Hepatic stellate cell (primary cell): ENCODE measurements at regions not wholly inside any gene's neighbourhood (a gene's known extent, or its start where the extent isn't known, plus 50 kb on each side); places are given as distances from the start of the nearest gene placed in this dataset.

Source experiments
- DNase-seq: peaks from one replicate; pipeline ENCODE4 v3.0.0; 2011; ENCODE audit warnings: low spot score

GRCh38 chr18:45437366-45437765 is 177.9 kb upstream of the SLC14A2 start:
- DNase-seq, result no peak

GRCh38 chr18:45439851-45440645 is 175.2 kb upstream of the SLC14A2 start:
- no peak for DNase-seq

GRCh38 chr18:45441110-45441847 is 174.0 kb upstream of the SLC14A2 start:
- no peak for DNase-seq

GRCh38 chr18:45444040-45444439 is 171.2 kb upstream of the SLC14A2 start:
- DNase-seq, result no peak

GRCh38 chr18:45447355-45448265 is 167.7 kb upstream of the SLC14A2 start:
- no peak for DNase-seq

GRCh38 chr18:45448871-45449270 is 166.4 kb upstream of the SLC14A2 start:
- DNase-seq, result no peak

- DNase-seq, result no peak
These were observed 165.7 kb upstream of the SLC14A2 start for GRCh38 chr18:45449418-45450227.

- DNase-seq, result no peak
These were observed 158.9 kb upstream of the SLC14A2 start for GRCh38 chr18:45456090-45457021.

- DNase-seq, result no peak
These were observed 157.2 kb upstream of the SLC14A2 start for GRCh38 chr18:45458033-45458432.

GRCh38 chr18:45462179-45462578 is 153.1 kb upstream of the SLC14A2 start:
- no peak for DNase-seq

- DNase-seq, result no peak
These were observed 151.8 kb upstream of the SLC14A2 start for GRCh38 chr18:45463451-45463850.

- DNase-seq, result no peak
These were observed 150.7 kb upstream of the SLC14A2 start for GRCh38 chr18:45464619-45465018.

GRCh38 chr18:45467293-45467692 is 148.0 kb upstream of the SLC14A2 start:
- DNase-seq, result no peak

- DNase-seq, result no peak
These were observed 147.3 kb upstream of the SLC14A2 start for GRCh38 chr18:45467945-45468344.

- no peak for DNase-seq
These were observed 136.4 kb upstream of the SLC14A2 start for GRCh38 chr18:45478889-45479288.

- no peak for DNase-seq
These were observed 134.9 kb upstream of the SLC14A2 start for GRCh38 chr18:45480219-45481015.

GRCh38 chr18:45481821-45482220 is 133.5 kb upstream of the SLC14A2 start:
- DNase-seq, result no peak

GRCh38 chr18:45482286-45482685 is 133.0 kb upstream of the SLC14A2 start:
- no peak for DNase-seq

- DNase-seq, result no peak
These were observed 127.7 kb upstream of the SLC14A2 start for GRCh38 chr18:45487581-45487980.

GRCh38 chr18:45488645-45489044 is 126.6 kb upstream of the SLC14A2 start:
- no peak for DNase-seq
